A673 (cell line): ENCODE measurements at regions not wholly inside any gene's neighbourhood (a gene's known extent, or its start where the extent isn't known, plus 50 kb on each side); places are given as distances from the start of the nearest gene placed in this dataset.

Experiments
- BruUV-seq: library from RNA; stranded (reverse); fragments of 400-500 nt; replicated peaks from 2 replicates; lab custom pipeline; 2021; lab: Mats Ljungman, UMichigan
- CTCF ChIA-PET: fragments of 300-600 bp; sonication (Branson Sonifier 250); formaldehyde crosslinking; loops from one replicate; lab custom pipeline; 2022; ENCODE audit warnings: antibody characterized with exemption; lab: Charles Lee
- POLR2A ChIA-PET: fragments of 300-600 bp; sonication (Branson Sonifier 250); formaldehyde crosslinking; loops from one replicate; lab custom pipeline; 2022; ENCODE audit warnings: antibody characterized with exemption; ENCODE audit not compliant: low non-redundant PET; lab: Charles Lee
- DNase-seq: peaks from one replicate; pipeline ENCODE4 v3.0.0-alpha.2; 2015; ENCODE audit warnings: low spot score
- H3K27ac ChIP-seq: fragments of 200-600 bp; sonication (generic); 2 replicates; pipeline ENCODE4 v1.5.1; 2016; ENCODE audit warnings: mixed run types, low read depth, mild to moderate bottlenecking, mixed read lengths, antibody characterized with exemption, low read length; ENCODE audit not compliant: poor library complexity, severe bottlenecking
- H3K27me3 ChIP-seq: fragments of 200-600 bp; sonication (generic); replicated peaks from 2 replicates; pipeline ENCODE4 v1.6.1; 2017; ENCODE audit warnings: mixed run types, low read depth, mild to moderate bottlenecking, mixed read lengths, antibody characterized with exemption, low read length; ENCODE audit not compliant: insufficient read depth, poor library complexity
- H3K36me3 ChIP-seq: fragments of 200-600 bp; sonication (generic); 2 replicates; pipeline ENCODE4 v1.6.1; 2016; ENCODE audit warnings: mixed run types, mild to moderate bottlenecking, mixed read lengths, antibody characterized with exemption, low read length; ENCODE audit not compliant: insufficient read depth, poor library complexity, severe bottlenecking
- H3K4me1 ChIP-seq: fragments of 200-600 bp; sonication (generic); 2 replicates; pipeline ENCODE4 v1.6.1; 2017; ENCODE audit warnings: mixed run types, mild to moderate bottlenecking, mixed read lengths, antibody characterized with exemption, low read length; ENCODE audit not compliant: insufficient read depth, poor library complexity, severe bottlenecking
- H3K4me3 ChIP-seq: fragments of 200-600 bp; sonication (generic); 2 replicates; pipeline ENCODE4 v1.5.1; 2016; ENCODE audit warnings: low read depth, mixed run types, mild to moderate bottlenecking, mixed read lengths, low read length; ENCODE audit not compliant: poor library complexity, severe bottlenecking
- H3K9me3 ChIP-seq: fragments of 200-600 bp; sonication (generic); 2 replicates; pipeline ENCODE4 v1.6.1; 2016; ENCODE audit warnings: mixed run types, low read depth, mild to moderate bottlenecking, mixed read lengths, antibody characterized with exemption, low read length; ENCODE audit not compliant: poor library complexity, severe bottlenecking
- EZH2 ChIP-seq: fragments of 200-600 bp; sonication (generic); IDR thresholded peaks from 2 replicates; pipeline ENCODE4 v1.6.1; 2017; ENCODE audit warnings: borderline replicate concordance, low read depth, mild to moderate bottlenecking, mixed read lengths, antibody characterized with exemption, low read length; ENCODE audit not compliant: poor library complexity, severe bottlenecking
- intact Hi-C: fragments of 100-400 bp; cut with micrococcal nuclease; formaldehyde crosslinking; loops from one replicate; pipeline ENCODE4 v1.10.0; 2022; ENCODE audit not compliant: unreplicated experiment
- TF ChIP-seq, protein P1 (sequence below): fragments of 300-800, 200-600 bp; sonication (generic); conservative IDR thresholded peaks from 2 replicates; pipeline ENCODE4 v1.5.1; 2017; ENCODE audit warnings: low read depth, mild to moderate bottlenecking, antibody characterized with exemption, low read length, moderate library complexity, mixed read lengths

- ChIA-PET CTCF (no interaction called here), POLR2A (no interaction called here)
- Histone ChIP-seq H3K4me3 (no peak overlapping the region), H3K4me1 (no peaks in the 10 kb centered on the region), H3K9me3 (no peaks in the 10 kb centered on the region), H3K27me3 (no peaks in the 10 kb centered on the region), H3K36me3 (no peaks in the 10 kb centered on the region), H3K27ac (no peak overlapping the region)
- TF ChIP-seq, protein P1, sequence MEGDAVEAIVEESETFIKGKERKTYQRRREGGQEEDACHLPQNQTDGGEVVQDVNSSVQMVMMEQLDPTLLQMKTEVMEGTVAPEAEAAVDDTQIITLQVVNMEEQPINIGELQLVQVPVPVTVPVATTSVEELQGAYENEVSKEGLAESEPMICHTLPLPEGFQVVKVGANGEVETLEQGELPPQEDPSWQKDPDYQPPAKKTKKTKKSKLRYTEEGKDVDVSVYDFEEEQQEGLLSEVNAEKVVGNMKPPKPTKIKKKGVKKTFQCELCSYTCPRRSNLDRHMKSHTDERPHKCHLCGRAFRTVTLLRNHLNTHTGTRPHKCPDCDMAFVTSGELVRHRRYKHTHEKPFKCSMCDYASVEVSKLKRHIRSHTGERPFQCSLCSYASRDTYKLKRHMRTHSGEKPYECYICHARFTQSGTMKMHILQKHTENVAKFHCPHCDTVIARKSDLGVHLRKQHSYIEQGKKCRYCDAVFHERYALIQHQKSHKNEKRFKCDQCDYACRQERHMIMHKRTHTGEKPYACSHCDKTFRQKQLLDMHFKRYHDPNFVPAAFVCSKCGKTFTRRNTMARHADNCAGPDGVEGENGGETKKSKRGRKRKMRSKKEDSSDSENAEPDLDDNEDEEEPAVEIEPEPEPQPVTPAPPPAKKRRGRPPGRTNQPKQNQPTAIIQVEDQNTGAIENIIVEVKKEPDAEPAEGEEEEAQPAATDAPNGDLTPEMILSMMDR = no peak
- TF ChIP-seq EZH2 = no peak
- DNase-seq = no peak
- BruUV-seq = no TSS peak
- intact Hi-C loops = no loop called here
Observed at GRCh38 chr6:22888163-22888752, 318.9 kb downstream of the HDGFL1 start.

DNA sequence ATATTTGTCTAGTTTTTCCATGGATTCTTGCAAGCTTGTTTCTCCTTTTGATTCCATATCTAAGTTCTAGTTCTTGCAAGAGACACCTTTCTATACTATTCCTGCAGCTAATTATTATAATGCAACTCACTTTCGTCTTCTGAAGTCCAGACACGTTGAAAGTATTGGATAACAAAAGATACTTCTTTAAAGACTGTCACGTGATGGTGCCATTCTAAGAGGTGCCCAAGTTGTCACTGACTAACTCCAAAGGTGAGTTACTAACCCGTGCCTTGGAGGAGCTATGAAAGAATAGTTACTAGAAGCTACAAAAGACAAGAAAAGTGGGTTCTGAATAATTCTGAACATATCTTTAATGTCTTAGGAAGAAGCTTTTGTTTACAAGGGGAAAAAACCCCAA, 322.6 kb downstream of the HDGFL1 start:
- TF ChIP-seq EZH2 = no peak
- TF ChIP-seq, protein P1 = no peak
- no peaks in the 10 kb centered on the region for H3K27me3 ChIP-seq
- intact Hi-C loops = no loop called here
- no peak for DNase-seq
- no peak overlapping the region for H3K27ac ChIP-seq
- ChIA-PET CTCF (no interaction called here), POLR2A (no interaction called here)
- H3K9me3 ChIP-seq = no peaks in the 10 kb centered on the region
- BruUV-seq = no TSS peak
- no peaks in the 10 kb centered on the region for H3K4me1 ChIP-seq
- H3K4me3 ChIP-seq = no peak overlapping the region
- H3K36me3 ChIP-seq = no peaks in the 10 kb centered on the region

DNA sequence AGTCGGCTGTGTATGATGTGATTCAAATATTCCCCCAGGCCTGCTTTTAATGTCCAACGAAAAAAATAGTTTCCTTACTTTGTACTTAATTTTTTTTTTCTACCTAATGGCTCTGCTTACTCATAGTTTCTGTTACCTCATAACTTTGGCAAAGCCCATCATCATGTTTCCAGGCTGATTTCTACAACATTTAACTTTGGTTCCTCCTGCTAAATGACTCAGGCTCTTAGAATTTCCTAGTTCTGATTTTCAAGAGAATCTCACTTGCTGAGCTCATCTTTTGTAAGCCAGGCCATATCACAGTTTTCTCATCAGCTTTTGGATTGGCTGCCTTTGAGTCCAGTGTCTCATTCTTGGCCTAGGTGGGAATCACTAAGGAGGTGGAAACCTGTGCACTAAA, 323.1 kb downstream of the HDGFL1 start:
- no peak overlapping the region for H3K27ac ChIP-seq
- DNase-seq = peak; percentile 41
- H3K36me3 ChIP-seq = no peaks in the 10 kb centered on the region
- H3K9me3 ChIP-seq = no peaks in the 10 kb centered on the region
- no TSS peak for BruUV-seq
- no peaks in the 10 kb centered on the region for H3K4me1 ChIP-seq
- no peaks in the 10 kb centered on the region for H3K27me3 ChIP-seq
- intact Hi-C loops = no loop called here
- ChIA-PET CTCF (no interaction called here), POLR2A (no interaction called here)
- no peak overlapping the region for H3K4me3 ChIP-seq
- TF ChIP-seq, protein P1 = no peak
- TF ChIP-seq EZH2 = no peak
